Lung (tissue), 11 donors: ENCODE measurements at regions not wholly inside any gene's neighbourhood (a gene's known extent, or its start where the extent isn't known, plus 50 kb on each side); places are given as distances from the start of the nearest gene placed in this dataset.

ENCODE experiments used
- ATAC-seq: fragments of 200-7000 bp; cut with Tn5 transposase; one replicate; pipeline ENCODE4 v1.9.1; 2020; ENCODE audit warnings: moderate number of reproducible peaks; ENCODE audit not compliant: insufficient read depth, low FRiP score
- DNase-seq, 3 donors: peaks; one replicate each; pipeline ENCODE4 v3.0.0-alpha.2; 2013 to 2017
- H3K27ac ChIP-seq, 2 donors: one replicate each; pipeline ENCODE4 v1.5.1; 2013; ENCODE audit warnings: mild to moderate bottlenecking in 2 of 2, moderate library complexity in 2 of 2, control low read depth in 1 of 2, inconsistent platforms in 1 of 2, low read depth in 1 of 2, low read length in 1 of 2
- H3K27me3 ChIP-seq, 3 donors: one replicate each; pipeline ENCODE4 v1.5.1; 2013; ENCODE audit warnings: low read length in 2 of 3; ENCODE audit not compliant: control insufficient read depth in 3 of 3, insufficient read depth in 3 of 3
- H3K36me3 ChIP-seq, 4 donors: one replicate each; pipeline ENCODE4 v1.5.1; 2013; ENCODE audit warnings: low read length in 4 of 4, mild to moderate bottlenecking in 1 of 4, moderate library complexity in 1 of 4; ENCODE audit not compliant: control insufficient read depth in 4 of 4, insufficient read depth in 4 of 4
- H3K4me1 ChIP-seq, 5 donors: one replicate each; pipeline ENCODE4 v1.5.1; 2013; ENCODE audit warnings: low read length in 5 of 5, mild to moderate bottlenecking in 2 of 5, moderate library complexity in 1 of 5; ENCODE audit not compliant: control insufficient read depth in 5 of 5, insufficient read depth in 5 of 5
- H3K4me3 ChIP-seq: one replicate; pipeline ENCODE4 v1.5.1; 2013; ENCODE audit warnings: mild to moderate bottlenecking, control low read depth, moderate library complexity
- H3K9ac ChIP-seq, 2 donors: one replicate each; pipeline ENCODE4 v1.5.1; 2013; ENCODE audit warnings: low read length in 2 of 2, control low read depth in 1 of 2; ENCODE audit not compliant: insufficient read depth in 1 of 2
- H3K9me3 ChIP-seq, 4 donors: one replicate each; pipeline ENCODE4 v1.5.1; 2013; ENCODE audit warnings: low read length in 3 of 4, mild to moderate bottlenecking in 1 of 4, moderate library complexity in 1 of 4; ENCODE audit not compliant: control insufficient read depth in 4 of 4, insufficient read depth in 3 of 4
- WGBS, 2 donors: extraction: QIAGEN DNeasy Blood & Tissue Kit; methylation state at CpG; one replicate each; pipeline ENCODE4 v1.1.7; 2013; 5-methylcytosine and 5-hydroxymethylcytosine counted together
- TF ChIP-seq, protein P1 (sequence below): IDR thresholded peaks from 2 replicates; pipeline ENCODE4 v1.5.1; 2012; ENCODE audit warnings: mild to moderate bottlenecking; ENCODE audit errors: control extremely low read depth, extremely low read depth
- donor health status: control.
- donor health status: control.
- donor health status: Bipolar disorder and iron deficiency.
- donor health status: healthy.
- donor health status: DM: yes; HTN: yes; CAD: no.

DNA sequence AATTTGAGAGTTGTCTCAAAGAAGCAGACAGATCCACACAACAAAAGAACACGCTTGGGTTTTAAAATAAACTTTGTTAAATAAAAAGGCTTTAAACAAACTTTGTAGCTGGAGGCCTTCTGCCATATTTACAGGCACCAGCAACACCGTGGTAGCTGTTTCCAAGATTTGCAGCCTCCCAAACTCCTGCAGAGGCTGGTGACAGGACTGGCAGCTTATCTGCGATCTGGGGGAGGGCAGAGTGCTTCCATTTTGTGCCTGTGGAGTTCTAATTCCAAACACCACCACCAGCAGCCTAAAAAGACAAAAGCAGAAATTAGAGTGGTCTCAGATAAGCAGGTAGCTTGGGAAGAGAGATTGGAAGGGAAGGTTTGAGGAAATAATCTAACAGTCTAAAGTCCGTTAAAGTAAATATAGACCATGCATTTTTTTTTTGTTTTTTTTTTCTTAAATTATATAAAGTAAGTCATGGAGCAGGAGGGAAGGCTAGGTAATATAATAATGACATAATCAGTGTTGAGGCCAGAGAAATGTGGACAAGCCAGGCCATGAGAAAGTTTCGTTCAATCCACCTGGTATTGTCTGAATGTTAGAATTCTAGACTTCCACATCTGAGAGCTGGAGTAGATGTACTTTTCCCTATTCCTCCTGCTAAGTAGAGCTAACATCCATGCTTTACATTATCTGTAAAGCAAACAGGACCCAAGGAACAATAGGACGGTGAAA is 69.6 kb upstream of the TMEM132D start:
- no peaks in the 10 kb centered on the region for H3K27me3 ChIP-seq
- H3K4me1 ChIP-seq = no peaks in the 10 kb centered on the region
- H3K27ac ChIP-seq = no peak overlapping the region
- H3K9ac ChIP-seq = no peak overlapping the region
- H3K9me3 ChIP-seq = peaks cover 0 to 2% (median 0%) of the 10 kb centered on the region in 4 donors
- ATAC-seq (no peak), DNase-seq (no peak)
- WGBS, 2 donors = 68 to 78% methylated on average over 6 of the region's 6 CpGs
- H3K36me3 ChIP-seq = no peaks in the 10 kb centered on the region
- H3K4me3 ChIP-seq = no peak overlapping the region
- TF ChIP-seq, protein P1, sequence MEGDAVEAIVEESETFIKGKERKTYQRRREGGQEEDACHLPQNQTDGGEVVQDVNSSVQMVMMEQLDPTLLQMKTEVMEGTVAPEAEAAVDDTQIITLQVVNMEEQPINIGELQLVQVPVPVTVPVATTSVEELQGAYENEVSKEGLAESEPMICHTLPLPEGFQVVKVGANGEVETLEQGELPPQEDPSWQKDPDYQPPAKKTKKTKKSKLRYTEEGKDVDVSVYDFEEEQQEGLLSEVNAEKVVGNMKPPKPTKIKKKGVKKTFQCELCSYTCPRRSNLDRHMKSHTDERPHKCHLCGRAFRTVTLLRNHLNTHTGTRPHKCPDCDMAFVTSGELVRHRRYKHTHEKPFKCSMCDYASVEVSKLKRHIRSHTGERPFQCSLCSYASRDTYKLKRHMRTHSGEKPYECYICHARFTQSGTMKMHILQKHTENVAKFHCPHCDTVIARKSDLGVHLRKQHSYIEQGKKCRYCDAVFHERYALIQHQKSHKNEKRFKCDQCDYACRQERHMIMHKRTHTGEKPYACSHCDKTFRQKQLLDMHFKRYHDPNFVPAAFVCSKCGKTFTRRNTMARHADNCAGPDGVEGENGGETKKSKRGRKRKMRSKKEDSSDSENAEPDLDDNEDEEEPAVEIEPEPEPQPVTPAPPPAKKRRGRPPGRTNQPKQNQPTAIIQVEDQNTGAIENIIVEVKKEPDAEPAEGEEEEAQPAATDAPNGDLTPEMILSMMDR = no peak

DNA sequence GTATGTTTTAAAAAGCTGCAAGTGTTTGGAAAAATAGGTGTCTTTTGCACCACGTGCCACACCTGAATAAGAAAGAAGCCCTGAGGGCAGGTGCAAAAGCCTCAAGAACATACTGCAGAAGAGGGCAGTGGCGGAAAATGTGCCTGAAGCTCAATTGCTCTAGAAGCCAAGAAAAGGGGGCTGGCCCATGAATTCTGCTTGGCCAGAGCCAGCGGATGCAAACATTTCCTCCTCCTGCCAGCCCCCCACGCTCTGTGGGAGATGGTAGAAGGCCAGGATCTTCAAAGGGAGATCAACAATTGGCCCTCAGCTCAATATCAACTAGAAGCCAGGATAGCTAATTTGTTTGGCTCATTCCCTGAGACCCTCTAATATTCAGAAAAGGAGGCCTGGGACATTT is 80.3 kb upstream of the TMEM132D start:
- ATAC-seq = no peak
- 14 to 35% methylated on average over 4 of the region's 4 CpGs for WGBS, 2 donors
- Histone ChIP-seq H3K27ac (no peak overlapping the region), H3K27me3 (peaks cover 0 to 4% (median 0%) of the 10 kb centered on the region in 3 donors), H3K36me3 (no peaks in the 10 kb centered on the region), H3K9me3 (peaks cover 0 to 8% (median 0%) of the 10 kb centered on the region in 4 donors), H3K4me1 (no peaks in the 10 kb centered on the region), H3K9ac (no peak overlapping the region), H3K4me3 (no peak overlapping the region)
- peak in 1 of 3 donors; percentile 3 for DNase-seq
- TF ChIP-seq, protein P1 = no peak

DNA sequence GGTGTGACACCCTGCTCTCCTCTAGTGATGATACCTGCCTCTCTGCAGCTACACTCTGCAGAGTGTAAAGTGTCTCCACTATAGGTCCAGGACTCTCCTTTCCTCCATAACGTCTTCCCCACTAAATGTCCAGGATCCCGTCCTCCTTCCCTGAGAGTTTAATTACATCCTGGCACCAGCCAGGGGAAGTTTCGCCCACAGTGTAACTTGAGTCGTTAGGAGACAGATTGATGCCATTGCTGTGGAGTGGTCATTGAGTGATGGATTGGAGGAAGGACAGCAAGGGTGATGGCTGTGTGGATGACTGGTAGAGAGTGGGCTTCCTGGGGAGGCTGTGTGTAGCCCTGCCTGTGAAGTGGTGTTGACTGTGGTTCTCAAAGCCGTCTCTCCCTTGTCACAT is 84.0 kb upstream of the TMEM132D start:
- no peaks in the 10 kb centered on the region for H3K4me1 ChIP-seq
- no peaks in the 10 kb centered on the region for H3K27me3 ChIP-seq
- H3K27ac ChIP-seq = no peak overlapping the region
- no peak overlapping the region for H3K4me3 ChIP-seq
- TF ChIP-seq, protein P1 = no peak
- H3K9me3 ChIP-seq = peaks cover 0 to 7% (median 0%) of the 10 kb centered on the region in 4 donors
- ATAC-seq = no peak
- no peaks in the 10 kb centered on the region for H3K36me3 ChIP-seq
- no peak for DNase-seq
- no peak overlapping the region for H3K9ac ChIP-seq
- 38 to 43% methylated on average over 5 of the region's 5 CpGs for WGBS, 2 donors

DNA sequence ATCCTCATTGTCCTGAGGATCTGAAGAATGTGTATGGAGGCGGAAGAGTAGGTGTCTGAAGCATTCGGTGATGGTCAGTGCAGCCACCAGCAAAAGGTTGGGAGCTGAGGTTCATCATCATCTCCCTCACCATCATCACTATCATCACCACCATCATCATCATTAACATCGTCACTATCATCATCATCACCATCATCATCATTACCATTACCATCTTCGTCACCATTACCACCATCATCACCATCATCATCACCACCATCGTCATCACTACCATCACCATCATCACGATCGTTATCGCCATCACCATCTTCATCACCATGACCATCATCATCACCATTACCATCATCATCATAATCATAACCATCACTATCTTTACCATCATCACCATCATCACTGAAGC is 90.8 kb upstream of the TMEM132D start:
- Histone ChIP-seq H3K4me1 (no peaks in the 10 kb centered on the region), H3K36me3 (no peaks in the 10 kb centered on the region), H3K9me3 (peaks cover 0 to 11% (median 0%) of the 10 kb centered on the region in 4 donors), H3K27ac (no peak overlapping the region), H3K27me3 (peaks cover 0 to 5% (median 0%) of the 10 kb centered on the region in 3 donors), H3K9ac (no peak overlapping the region), H3K4me3 (no peak overlapping the region)
- ATAC-seq = no peak
- TF ChIP-seq, protein P1 = no peak
- DNase-seq = no peak
- WGBS, 2 donors = 91 to 93% methylated on average over 8 of the region's 8 CpGs
